ENCODE measurements at regions not wholly inside any gene's neighbourhood (a gene's known extent, or its start where the extent isn't known, plus 50 kb on each side); places are given as distances from the start of the nearest gene placed in this dataset.
"Not testable (repeated sequence)": the region's sequence is repeated elsewhere in the genome, so short reads cannot be mapped to it uniquely, and the experiment has no call there.

- H3K27me3 ChIP-seq (ENCODE audit: control insufficient read depth in 2 of 2, insufficient read depth in 1 of 2, low read length in 1 of 2): no peaks in the 10 kb centered on the region
- 44% methylated on average over 6 of the region's 6 CpGs for WGBS
- DNase-seq (ENCODE audit: low read depth in 6 of 9, low spot score in 9 of 9): no peak
- H3K4me1 ChIP-seq (ENCODE audit: control insufficient read depth in 2 of 2, insufficient read depth in 2 of 2, low read length in 2 of 2): no peaks in the 10 kb centered on the region
- no peaks in the 10 kb centered on the region for H3K36me3 ChIP-seq (ENCODE audit: control insufficient read depth in 2 of 2, insufficient read depth in 2 of 2, low read length in 1 of 2)
- H3K9me3 ChIP-seq (ENCODE audit: control insufficient read depth in 2 of 2, insufficient read depth in 1 of 2, low read length in 1 of 2): no peaks in the 10 kb centered on the region
- H3K4me3 ChIP-seq (ENCODE audit: low read length in 2 of 2): no peak overlapping the region
- no peak overlapping the region for H3K27ac ChIP-seq (ENCODE audit: low read depth in 1 of 2, low read length in 1 of 2)
Measured at GRCh38 chr16:65579050-65579449, 457.2 kb upstream of the CDH11 start.

- Histone ChIP-seq H3K27me3 (ENCODE audit: control insufficient read depth in 2 of 2, insufficient read depth in 1 of 2, low read length in 1 of 2) (no peaks in the 10 kb centered on the region), H3K36me3 (ENCODE audit: control insufficient read depth in 2 of 2, insufficient read depth in 2 of 2, low read length in 1 of 2) (no peaks in the 10 kb centered on the region), H3K4me1 (ENCODE audit: control insufficient read depth in 2 of 2, insufficient read depth in 2 of 2, low read length in 2 of 2) (no peaks in the 10 kb centered on the region), H3K4me3 (ENCODE audit: low read length in 2 of 2) (no peak overlapping the region), H3K9me3 (ENCODE audit: control insufficient read depth in 2 of 2, insufficient read depth in 1 of 2, low read length in 1 of 2) (no peaks in the 10 kb centered on the region), H3K27ac (ENCODE audit: low read depth in 1 of 2, low read length in 1 of 2) (no peak overlapping the region)
- DNase-seq (ENCODE audit: low read depth in 6 of 9, low spot score in 9 of 9): no peak
- WGBS: 77% methylated on average over 10 of the region's 10 CpGs
Measured at GRCh38 chr16:65576631-65577030, 454.8 kb upstream of the CDH11 start.

- no peak overlapping the region for H3K4me3 ChIP-seq (ENCODE audit: low read length in 2 of 2)
- no peak overlapping the region for H3K27ac ChIP-seq (ENCODE audit: low read depth in 1 of 2, low read length in 1 of 2)
- H3K27me3 ChIP-seq (ENCODE audit: control insufficient read depth in 2 of 2, insufficient read depth in 1 of 2, low read length in 1 of 2): no peaks in the 10 kb centered on the region
- H3K9me3 ChIP-seq (ENCODE audit: control insufficient read depth in 2 of 2, insufficient read depth in 1 of 2, low read length in 1 of 2): no peaks in the 10 kb centered on the region
- no peaks in the 10 kb centered on the region for H3K36me3 ChIP-seq (ENCODE audit: control insufficient read depth in 2 of 2, insufficient read depth in 2 of 2, low read length in 1 of 2)
- H3K4me1 ChIP-seq (ENCODE audit: control insufficient read depth in 2 of 2, insufficient read depth in 2 of 2, low read length in 2 of 2): no peaks in the 10 kb centered on the region
- DNase-seq (ENCODE audit: low read depth in 6 of 9, low spot score in 9 of 9): no peak
- 88% methylated on average over 11 of the region's 11 CpGs for WGBS
Measured at GRCh38 chr16:65576139-65576538, 454.3 kb upstream of the CDH11 start.

- 84% methylated on average over 13 of the region's 13 CpGs for WGBS
- H3K36me3 ChIP-seq (ENCODE audit: control insufficient read depth in 2 of 2, insufficient read depth in 2 of 2, low read length in 1 of 2): no peaks in the 10 kb centered on the region
- no peak for DNase-seq (ENCODE audit: low read depth in 6 of 9, low spot score in 9 of 9)
- H3K9me3 ChIP-seq (ENCODE audit: control insufficient read depth in 2 of 2, insufficient read depth in 1 of 2, low read length in 1 of 2): no peaks in the 10 kb centered on the region
- H3K27me3 ChIP-seq (ENCODE audit: control insufficient read depth in 2 of 2, insufficient read depth in 1 of 2, low read length in 1 of 2): no peaks in the 10 kb centered on the region
- no peak overlapping the region for H3K4me3 ChIP-seq (ENCODE audit: low read length in 2 of 2)
- no peak overlapping the region for H3K27ac ChIP-seq (ENCODE audit: low read depth in 1 of 2, low read length in 1 of 2)
- no peaks in the 10 kb centered on the region for H3K4me1 ChIP-seq (ENCODE audit: control insufficient read depth in 2 of 2, insufficient read depth in 2 of 2, low read length in 2 of 2)
Measured at GRCh38 chr16:65574326-65574966, 452.6 kb upstream of the CDH11 start.

- no peak for DNase-seq (ENCODE audit: low read depth in 6 of 9, low spot score in 9 of 9)
- Histone ChIP-seq H3K27me3 (ENCODE audit: control insufficient read depth in 2 of 2, insufficient read depth in 1 of 2, low read length in 1 of 2) (no peaks in the 10 kb centered on the region), H3K9me3 (ENCODE audit: control insufficient read depth in 2 of 2, insufficient read depth in 1 of 2, low read length in 1 of 2) (no peaks in the 10 kb centered on the region), H3K36me3 (ENCODE audit: control insufficient read depth in 2 of 2, insufficient read depth in 2 of 2, low read length in 1 of 2) (no peaks in the 10 kb centered on the region), H3K4me1 (ENCODE audit: control insufficient read depth in 2 of 2, insufficient read depth in 2 of 2, low read length in 2 of 2) (no peaks in the 10 kb centered on the region), H3K27ac (ENCODE audit: low read depth in 1 of 2, low read length in 1 of 2) (no peak overlapping the region), H3K4me3 (ENCODE audit: low read length in 2 of 2) (no peak overlapping the region)
- 95% methylated on average over 1 of the region's 1 CpG for WGBS
Measured at GRCh38 chr16:65572156-65572555, 450.3 kb upstream of the CDH11 start.

GRCh38 chr16:65570261-65570660 lies 448.4 kb upstream of the CDH11 start:
- H3K4me3 ChIP-seq (ENCODE audit: low read length in 2 of 2): no peak overlapping the region
- WGBS: 97% methylated on average over 1 of the region's 1 CpG
- no peaks in the 10 kb centered on the region for H3K27me3 ChIP-seq (ENCODE audit: control insufficient read depth in 2 of 2, insufficient read depth in 1 of 2, low read length in 1 of 2)
- DNase-seq (ENCODE audit: low read depth in 6 of 9, low spot score in 9 of 9): no peak
- H3K9me3 ChIP-seq (ENCODE audit: control insufficient read depth in 2 of 2, insufficient read depth in 1 of 2, low read length in 1 of 2): no peaks in the 10 kb centered on the region
- no peak overlapping the region for H3K27ac ChIP-seq (ENCODE audit: low read depth in 1 of 2, low read length in 1 of 2)
- no peaks in the 10 kb centered on the region for H3K4me1 ChIP-seq (ENCODE audit: control insufficient read depth in 2 of 2, insufficient read depth in 2 of 2, low read length in 2 of 2)
- no peaks in the 10 kb centered on the region for H3K36me3 ChIP-seq (ENCODE audit: control insufficient read depth in 2 of 2, insufficient read depth in 2 of 2, low read length in 1 of 2)

GRCh38 chr16:65559846-65560245 lies 438.0 kb upstream of the CDH11 start:
- no peaks in the 10 kb centered on the region for H3K27me3 ChIP-seq (ENCODE audit: control insufficient read depth in 2 of 2, insufficient read depth in 1 of 2, low read length in 1 of 2)
- no peak for DNase-seq (ENCODE audit: low read depth in 6 of 9, low spot score in 9 of 9)
- no peak overlapping the region for H3K27ac ChIP-seq (ENCODE audit: low read depth in 1 of 2, low read length in 1 of 2)
- H3K36me3 ChIP-seq (ENCODE audit: control insufficient read depth in 2 of 2, insufficient read depth in 2 of 2, low read length in 1 of 2): no peaks in the 10 kb centered on the region
- no peaks in the 10 kb centered on the region for H3K9me3 ChIP-seq (ENCODE audit: control insufficient read depth in 2 of 2, insufficient read depth in 1 of 2, low read length in 1 of 2)
- 94% methylated on average over 3 of the region's 3 CpGs for WGBS
- no peaks in the 10 kb centered on the region for H3K4me1 ChIP-seq (ENCODE audit: control insufficient read depth in 2 of 2, insufficient read depth in 2 of 2, low read length in 2 of 2)
- no peak overlapping the region for H3K4me3 ChIP-seq (ENCODE audit: low read length in 2 of 2)

- H3K9me3 ChIP-seq (ENCODE audit: control insufficient read depth in 2 of 2, insufficient read depth in 1 of 2, low read length in 1 of 2); DNase-seq (ENCODE audit: low read depth in 6 of 9, low spot score in 9 of 9); H3K27ac ChIP-seq (ENCODE audit: low read depth in 1 of 2, low read length in 1 of 2); H3K36me3 ChIP-seq (ENCODE audit: control insufficient read depth in 2 of 2, insufficient read depth in 2 of 2, low read length in 1 of 2); H3K27me3 ChIP-seq (ENCODE audit: control insufficient read depth in 2 of 2, insufficient read depth in 1 of 2, low read length in 1 of 2); H3K4me1 ChIP-seq (ENCODE audit: control insufficient read depth in 2 of 2, insufficient read depth in 2 of 2, low read length in 2 of 2); H3K4me3 ChIP-seq (ENCODE audit: low read length in 2 of 2): not testable (repeated sequence)
- 32% methylated on average over 1 of the region's 1 CpG for WGBS
Measured at GRCh38 chr16:65549689-65550088, 427.8 kb upstream of the CDH11 start.

GRCh38 chr16:65548470-65548869 lies 426.6 kb upstream of the CDH11 start:
- no peak overlapping the region for H3K27ac ChIP-seq (ENCODE audit: low read depth in 1 of 2, low read length in 1 of 2)
- H3K4me3 ChIP-seq (ENCODE audit: low read length in 2 of 2): no peak overlapping the region
- H3K9me3 ChIP-seq (ENCODE audit: control insufficient read depth in 2 of 2, insufficient read depth in 1 of 2, low read length in 1 of 2): no peaks in the 10 kb centered on the region
- H3K4me1 ChIP-seq (ENCODE audit: control insufficient read depth in 2 of 2, insufficient read depth in 2 of 2, low read length in 2 of 2): no peaks in the 10 kb centered on the region
- no peaks in the 10 kb centered on the region for H3K27me3 ChIP-seq (ENCODE audit: control insufficient read depth in 2 of 2, insufficient read depth in 1 of 2, low read length in 1 of 2)
- WGBS: 95% methylated on average over 2 of the region's 2 CpGs
- no peak for DNase-seq (ENCODE audit: low read depth in 6 of 9, low spot score in 9 of 9)
- H3K36me3 ChIP-seq (ENCODE audit: control insufficient read depth in 2 of 2, insufficient read depth in 2 of 2, low read length in 1 of 2): no peaks in the 10 kb centered on the region
